ENCODE measurements at regions not wholly inside any gene's neighbourhood (a gene's known extent, or its start where the extent isn't known, plus 50 kb on each side); places are given as distances from the start of the nearest gene placed in this dataset.
"Not testable (repeated sequence)": the region's sequence is repeated elsewhere in the genome, so short reads cannot be mapped to it uniquely, and the experiment has no call there.

- ATAC-seq: no peak
These were observed 844.3 kb downstream of the TBC1D32 start for GRCh38 chr6:120489941-120490340.

DNA sequence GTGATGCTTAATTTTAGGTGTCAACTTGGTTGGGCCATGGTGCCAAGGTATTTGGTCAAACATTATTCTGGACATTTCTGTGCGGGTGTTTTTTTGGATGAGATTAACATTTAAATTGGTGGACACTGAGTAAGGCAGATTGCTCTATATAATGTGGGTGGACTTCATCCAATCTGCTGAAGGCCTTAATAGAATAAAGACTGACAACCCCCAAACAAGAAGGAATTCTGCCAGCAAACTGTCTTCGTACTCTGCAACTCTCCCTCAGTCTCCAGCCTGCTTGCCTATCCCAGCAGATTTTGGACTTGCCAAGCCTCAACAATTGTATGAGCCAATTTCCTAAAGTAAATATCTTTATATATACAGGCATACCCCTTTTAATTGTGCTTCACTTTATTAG is 850.1 kb downstream of the TBC1D32 start:
- ATAC-seq: no peak

DNA sequence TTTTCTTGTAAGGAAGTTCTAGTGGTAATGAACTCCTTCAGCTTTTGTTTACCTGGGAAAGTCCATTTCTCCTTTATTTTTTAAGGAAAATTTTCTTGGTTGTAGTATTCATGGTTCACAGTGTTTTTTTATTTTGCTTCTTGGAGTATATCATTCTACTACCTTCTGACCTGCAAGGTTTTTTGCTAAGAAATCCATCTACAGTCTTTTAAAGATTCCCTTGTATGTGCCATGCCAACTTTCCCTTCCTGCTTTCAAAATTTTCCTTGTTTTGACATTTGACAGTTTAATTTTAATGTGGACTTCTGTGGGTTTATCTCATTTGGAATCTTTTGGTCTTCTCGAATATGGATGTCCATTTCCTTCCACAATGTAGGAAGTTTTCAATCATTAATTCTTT is 855.6 kb downstream of the TBC1D32 start:
- no peak for ATAC-seq

- no peak for ATAC-seq
These were observed 860.5 kb downstream of the TBC1D32 start for GRCh38 chr6:120473804-120474203.

DNA sequence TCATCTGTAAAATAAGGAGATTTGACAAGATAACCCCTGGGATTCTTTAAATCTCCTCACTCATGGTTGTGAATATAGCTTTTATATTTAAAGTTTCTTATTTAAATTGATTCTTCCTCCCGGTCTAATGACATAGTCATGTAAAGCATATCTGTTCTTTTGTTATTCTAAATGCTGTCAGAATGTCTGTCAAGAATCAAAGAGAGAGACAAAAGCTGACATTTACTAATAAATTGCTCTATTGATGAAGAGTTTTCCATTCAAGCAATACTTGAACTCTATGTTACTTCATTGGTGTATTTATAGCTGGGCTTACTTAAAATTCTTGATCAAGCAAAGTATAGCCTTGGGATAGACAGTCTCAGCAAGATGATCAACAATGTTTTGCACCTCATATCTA is 865.8 kb downstream of the TBC1D32 start:
- ATAC-seq: no peak

DNA sequence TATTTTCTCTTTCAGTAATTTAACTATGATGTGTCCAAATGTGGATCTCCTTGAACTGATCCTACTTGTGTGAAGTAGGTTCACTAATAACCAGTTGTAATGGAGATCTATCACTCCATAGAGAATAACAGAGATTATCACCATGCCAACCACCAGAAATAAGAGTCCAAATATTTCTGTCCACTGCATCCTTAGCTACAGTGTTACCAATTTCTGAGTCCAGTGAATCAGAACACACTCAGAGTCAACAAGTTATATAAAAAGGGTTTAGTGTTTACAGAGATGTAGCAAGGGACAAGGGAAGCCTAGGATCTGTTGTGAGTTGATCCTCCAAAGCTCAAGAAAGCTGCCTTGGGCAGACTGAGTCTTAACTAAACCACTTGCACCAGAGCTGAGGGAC is 882.8 kb downstream of the TBC1D32 start:
- no peak for ATAC-seq

DNA sequence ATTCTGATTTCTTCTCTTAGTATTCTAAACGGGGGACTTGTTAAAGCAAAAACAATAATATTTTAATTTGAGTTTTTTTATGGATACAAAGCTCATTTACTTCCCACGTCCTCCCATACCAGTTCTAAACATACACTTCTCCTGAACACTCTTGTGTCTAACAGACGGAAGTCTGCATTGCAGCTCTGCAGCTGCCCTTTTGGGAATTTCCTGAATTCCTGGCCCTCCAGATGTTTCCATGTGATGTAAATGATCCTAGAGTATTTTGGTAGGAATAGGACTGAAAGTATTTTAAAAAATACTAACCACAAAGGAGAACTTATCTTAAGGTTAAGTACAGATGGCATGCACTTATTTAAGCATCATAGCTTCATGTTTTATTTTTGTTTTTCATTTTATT is 886.7 kb downstream of the TBC1D32 start:
- ATAC-seq: no peak

DNA sequence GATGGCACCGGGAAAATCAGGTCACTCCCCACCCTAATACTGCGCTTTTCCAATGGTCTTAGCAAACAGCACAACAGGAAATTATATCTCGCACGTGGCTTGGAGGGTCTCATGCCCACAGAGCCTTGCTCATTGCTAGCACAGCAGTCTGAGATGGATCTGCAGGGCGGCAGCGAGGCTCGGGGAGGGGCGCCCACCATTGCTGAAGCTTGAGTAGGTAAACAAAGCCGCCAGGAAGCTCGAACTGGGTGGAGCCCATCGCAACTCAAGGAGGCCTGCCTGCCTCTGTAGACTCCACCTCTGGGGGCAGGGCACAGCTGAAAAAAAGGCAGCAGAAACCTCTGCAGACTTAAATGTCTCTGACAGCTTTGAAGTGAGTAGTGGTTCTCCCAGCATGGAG is 901.4 kb downstream of the TBC1D32 start:
- not testable (repeated sequence) for ATAC-seq

DNA sequence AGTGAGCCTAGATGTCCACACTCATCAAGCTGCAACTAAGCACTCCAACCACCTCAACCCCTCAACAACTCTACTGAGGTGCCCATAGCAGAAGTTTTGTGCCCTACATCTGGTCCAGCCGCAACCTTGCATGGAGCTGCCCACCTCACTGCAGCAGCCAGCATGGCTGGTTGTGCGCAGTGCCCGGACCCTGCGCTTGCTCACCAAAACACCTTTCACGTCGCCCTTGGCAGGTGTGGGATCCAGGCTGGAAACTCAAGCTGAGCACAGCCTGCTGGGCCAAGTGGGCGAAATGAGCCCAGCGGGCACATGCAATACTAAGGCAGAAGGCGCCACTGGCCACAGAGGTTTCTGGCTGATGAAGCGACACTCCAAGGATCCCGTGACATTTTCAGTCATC is 902.4 kb downstream of the TBC1D32 start:
- no peak for ATAC-seq

DNA sequence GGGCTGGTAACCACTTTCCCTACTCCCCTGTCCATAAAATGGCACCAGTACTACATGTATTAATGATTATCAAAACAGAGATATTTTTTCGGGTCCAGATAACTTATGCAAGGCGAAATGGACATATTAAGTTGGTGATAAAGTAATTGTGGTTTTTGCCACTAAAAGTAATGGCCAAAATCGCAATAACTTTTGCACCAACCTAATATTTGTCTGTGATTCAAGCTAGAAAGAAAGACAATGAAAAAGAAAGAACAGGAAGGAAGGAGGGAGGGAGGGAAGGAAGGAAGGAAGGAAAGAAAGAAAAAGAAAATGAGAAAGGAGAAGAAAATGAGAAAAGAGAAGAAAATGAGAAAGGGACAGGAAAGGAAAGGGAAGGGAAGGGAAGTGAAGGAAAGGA is 922.9 kb downstream of the TBC1D32 start:
- ATAC-seq: no peak

DNA sequence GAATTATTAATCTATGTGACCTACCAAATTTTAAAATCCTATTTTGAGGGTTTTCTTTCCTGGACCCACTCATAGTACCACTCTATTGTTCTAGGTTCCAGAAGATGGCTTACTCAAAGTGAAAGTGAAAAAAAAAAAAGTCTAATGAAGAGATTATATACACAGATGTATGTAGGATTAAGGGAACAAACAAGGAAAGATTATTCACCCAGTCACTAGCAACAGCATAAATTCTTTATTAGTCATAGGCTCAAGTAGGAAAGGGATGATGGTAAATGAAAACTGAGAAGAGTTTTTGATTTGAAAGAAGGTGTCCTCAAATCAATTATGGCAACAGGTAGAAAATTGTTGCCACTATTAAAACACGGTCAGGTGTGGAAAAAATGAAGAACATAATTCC is 923.7 kb downstream of the TBC1D32 start:
- ATAC-seq: no peak

GRCh38 chr6:120407696-120408095 is 926.6 kb downstream of the TBC1D32 start:
- no peak for ATAC-seq

GRCh38 chr6:120405947-120406346 is 928.3 kb downstream of the TBC1D32 start:
- no peak for ATAC-seq

DNA sequence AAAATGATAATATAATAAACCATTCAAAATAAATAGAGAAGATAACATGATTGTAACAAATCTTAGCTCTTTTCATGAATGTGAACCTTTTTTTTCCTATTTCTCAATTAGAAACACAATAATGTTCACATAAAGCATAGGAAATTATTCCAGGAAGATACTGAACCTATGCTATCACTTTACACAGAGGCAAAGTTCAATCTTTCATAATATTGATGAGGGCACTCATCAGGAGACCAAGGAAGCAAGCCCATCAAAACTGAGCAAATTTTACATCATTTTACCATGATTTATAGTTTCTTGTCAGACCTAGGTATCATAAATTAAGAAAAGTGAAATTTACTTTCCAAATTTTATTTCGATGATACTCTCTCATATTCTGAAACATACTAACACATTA is 938.5 kb downstream of the TBC1D32 start:
- ATAC-seq: no peak

DNA sequence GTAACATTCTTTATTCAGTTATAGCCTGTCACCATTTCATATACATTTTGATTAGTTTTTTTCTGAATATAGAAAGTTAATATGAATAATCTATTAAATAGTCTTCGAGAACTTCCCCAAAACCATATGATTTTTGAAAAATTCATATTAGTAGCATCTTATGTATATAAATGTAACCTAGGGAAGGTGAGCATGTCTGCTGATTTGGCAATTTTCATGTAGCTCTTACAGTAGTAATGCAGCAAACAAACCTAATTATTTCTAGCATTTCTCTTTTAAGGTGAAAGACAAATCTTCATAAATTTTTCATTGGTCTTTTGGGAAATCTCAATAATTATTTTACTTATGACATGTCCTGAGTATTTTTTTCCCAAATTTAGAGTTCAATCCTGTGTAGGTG is 939.0 kb downstream of the TBC1D32 start:
- no peak for ATAC-seq

- no peak for ATAC-seq
These were observed 941.3 kb downstream of the TBC1D32 start for GRCh38 chr6:120392941-120393340.

- ATAC-seq: no peak
These were observed 949.6 kb downstream of the TBC1D32 start for GRCh38 chr6:120384671-120385070.

GRCh38 chr6:120383681-120384080 is 950.6 kb downstream of the TBC1D32 start:
- no peak for ATAC-seq

DNA sequence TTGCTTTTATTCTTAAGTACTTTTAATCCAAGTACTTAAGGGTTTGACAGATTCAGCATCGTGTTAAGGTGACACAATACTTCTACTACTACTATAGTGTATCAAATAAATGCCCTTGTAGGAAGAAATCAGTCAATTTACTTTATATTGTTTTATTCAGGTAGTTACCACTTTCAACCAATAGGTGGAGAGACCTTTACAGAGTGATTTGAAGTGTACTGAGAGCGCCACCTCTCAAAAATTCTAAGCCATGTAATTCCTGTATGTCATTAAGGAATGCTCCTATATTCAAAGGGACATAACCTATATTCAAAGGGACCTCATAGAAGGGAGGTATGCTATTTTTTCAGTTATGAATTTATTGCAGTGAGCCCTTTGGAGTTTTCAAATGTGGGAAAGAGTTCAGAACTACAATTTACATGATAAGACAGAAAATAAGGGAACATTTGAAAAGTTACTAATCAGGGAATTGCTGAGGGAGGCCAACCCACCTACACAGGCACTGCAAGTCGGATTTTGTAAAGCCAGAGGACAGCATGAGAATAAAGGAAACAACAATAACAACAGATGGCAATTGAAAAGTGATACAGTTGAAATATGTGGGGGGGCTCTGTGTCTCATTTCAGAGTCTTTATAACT is 955.6 kb downstream of the TBC1D32 start:
- ATAC-seq: no peak

- ATAC-seq: no peak
These were observed 961.1 kb downstream of the TBC1D32 start for GRCh38 chr6:120373185-120373584.

- ATAC-seq: no peak
These were observed 970.9 kb downstream of the TBC1D32 start for GRCh38 chr6:120363429-120363828.

DNA sequence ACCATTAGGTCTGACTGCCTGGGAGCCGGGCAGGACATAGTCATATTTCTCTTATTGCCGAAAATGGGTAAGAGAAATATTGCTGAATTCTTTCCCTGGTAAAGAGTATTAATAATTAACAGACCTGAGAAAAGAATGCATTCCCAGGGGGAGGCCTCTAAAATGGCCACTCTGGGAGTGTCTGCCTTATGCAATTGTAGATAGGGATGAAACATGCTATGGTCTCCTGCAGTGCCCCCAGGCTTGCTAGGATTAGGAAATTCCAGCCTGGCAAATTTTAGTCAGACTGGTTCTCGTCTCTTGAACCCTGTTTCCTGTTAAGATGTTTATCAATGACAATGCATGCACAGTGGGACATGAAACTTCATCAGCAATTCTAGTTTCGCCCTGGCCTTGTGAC is 975.7 kb downstream of the TBC1D32 start:
- not testable (repeated sequence) for ATAC-seq

DNA sequence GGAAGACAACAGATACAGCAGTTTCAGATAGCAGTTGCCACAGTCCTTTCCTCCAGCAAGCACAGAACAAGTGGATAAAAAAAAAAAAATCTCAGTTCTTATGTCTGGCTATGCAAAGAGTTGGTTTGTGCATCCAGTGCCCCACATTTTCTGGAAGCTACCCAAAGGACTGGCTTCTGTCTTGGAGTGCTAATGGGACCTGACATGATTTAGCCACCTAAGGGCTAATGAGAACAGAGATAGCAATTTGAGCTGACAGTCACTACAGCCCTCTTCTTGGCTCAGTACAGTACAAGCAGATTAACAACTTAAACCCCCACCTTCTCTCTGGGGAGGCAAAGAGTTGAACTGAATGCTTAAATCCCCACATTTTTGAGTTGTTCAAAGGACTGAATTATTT is 976.8 kb downstream of the TBC1D32 start:
- ATAC-seq: no peak

DNA sequence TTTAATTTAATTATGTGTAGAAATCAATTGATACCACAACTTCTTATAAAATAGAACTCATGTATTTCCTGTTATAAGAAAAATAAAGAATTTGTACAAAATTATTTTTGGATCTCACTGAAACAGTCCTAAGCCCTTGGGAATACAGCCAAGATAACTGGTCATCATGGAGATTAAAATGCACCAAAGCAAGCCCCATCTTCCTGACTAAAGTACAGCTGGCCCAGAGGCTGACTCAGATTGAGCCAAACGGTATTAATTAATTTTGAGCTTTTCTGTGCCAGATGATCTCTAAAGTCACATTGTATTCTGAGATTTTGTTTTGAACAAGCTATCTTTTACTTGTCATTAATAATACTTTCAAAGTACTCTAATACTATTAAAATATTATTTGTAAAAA is 978.5 kb downstream of the TBC1D32 start:
- no peak for ATAC-seq

DNA sequence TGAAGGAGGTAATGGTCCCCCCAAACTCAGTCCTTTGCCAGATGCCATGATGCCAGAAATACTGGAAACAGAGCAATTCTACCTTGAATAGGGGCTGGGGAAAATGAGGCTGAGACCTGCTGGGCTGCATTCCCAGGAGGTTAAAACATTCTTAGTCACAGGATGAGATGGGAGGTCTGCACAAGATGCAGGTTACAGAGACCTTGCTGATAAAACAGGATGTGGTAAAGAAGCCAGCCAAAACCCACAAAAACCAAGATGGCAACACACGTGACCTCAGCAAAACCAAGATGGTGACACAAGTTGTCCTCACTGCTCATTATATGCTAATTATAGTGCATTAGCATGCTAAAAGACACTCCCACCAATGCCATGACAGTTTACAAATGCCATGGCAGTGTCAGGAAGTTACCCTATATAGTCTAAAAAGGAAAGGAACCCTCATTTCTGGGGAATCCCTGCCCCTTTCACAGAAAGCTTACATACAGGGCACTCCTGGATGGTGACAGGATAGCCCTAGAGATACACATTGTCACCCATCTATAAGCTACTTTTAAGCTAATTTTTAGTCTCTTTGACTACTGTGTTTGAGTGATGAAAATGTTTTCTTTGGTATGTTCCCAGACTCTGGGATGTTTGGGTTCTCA is 979.7 kb downstream of the TBC1D32 start:
- no peak for ATAC-seq

Data from activated CD4-positive, CD25-positive, alpha-beta regulatory T cell treated with anti-CD3 and anti-CD28 coated beads, Interleukin-2, amount 50 U/mL, for 24 hours (primary cell).